ENCODE measurements at regions not wholly inside any gene's neighbourhood (a gene's known extent, or its start where the extent isn't known, plus 50 kb on each side); places are given as distances from the start of the nearest gene placed in this dataset.

DNA sequence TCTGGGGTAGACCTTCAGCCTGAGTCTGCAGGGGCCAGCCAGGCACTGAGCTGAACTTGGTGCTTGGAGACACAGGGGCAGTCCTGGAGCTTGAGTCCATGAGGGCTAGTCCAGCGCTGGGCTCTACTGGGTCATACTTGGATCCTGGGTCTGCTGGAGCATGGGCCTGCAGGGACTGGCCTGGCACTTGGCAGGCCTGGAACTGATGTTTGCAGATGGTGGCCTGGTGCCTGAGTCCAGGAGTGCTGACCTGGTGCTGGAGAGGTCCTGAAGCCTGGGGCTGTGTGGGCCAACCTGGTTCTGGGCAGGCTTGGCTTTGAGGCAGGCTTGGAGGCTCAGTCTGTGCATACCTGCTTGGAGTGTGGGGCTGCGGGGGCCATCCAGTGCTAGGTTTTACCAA is 143.4 kb upstream of the DSCAM start:
- DNase-seq: no peak

DNA sequence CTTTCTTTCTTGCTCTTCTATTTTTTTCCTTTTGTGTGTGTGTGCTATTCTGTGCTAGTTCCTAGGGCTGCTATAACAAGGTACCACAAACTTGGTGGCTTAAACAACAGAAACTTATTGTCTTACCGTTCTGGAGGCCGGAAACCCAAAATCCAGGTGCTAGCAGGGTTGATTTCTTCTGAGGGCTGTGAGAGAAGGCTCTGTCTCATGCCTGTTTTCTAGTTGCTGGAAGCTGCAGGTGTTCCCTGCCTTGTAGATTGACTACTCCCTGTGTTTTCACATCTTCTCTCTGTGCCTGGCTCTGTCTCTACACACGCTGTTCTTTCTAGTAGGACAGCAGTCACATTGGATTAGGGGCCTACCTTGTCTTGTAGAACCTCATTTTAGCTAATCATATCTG is 150.9 kb upstream of the DSCAM start:
- no peak for DNase-seq

DNA sequence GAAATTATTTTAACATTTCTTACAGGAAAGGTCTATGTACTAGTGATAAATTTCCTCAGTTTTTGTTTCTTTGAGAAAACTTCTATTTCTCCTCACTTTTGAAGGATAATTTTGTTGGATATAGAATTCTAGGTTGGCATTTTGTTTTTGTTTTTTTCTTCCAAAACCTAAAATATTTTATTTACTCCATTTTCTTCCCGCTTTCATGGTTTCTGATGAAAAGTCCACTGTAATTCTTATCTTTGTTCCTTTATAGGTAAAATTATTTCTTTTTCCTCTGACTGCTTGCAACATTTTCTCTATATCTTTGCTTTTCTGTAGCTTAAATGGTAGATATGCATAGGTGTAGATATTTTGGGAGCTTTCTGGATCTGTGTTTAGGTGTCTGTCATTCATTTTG is 153.9 kb upstream of the DSCAM start:
- no peak for DNase-seq

DNA sequence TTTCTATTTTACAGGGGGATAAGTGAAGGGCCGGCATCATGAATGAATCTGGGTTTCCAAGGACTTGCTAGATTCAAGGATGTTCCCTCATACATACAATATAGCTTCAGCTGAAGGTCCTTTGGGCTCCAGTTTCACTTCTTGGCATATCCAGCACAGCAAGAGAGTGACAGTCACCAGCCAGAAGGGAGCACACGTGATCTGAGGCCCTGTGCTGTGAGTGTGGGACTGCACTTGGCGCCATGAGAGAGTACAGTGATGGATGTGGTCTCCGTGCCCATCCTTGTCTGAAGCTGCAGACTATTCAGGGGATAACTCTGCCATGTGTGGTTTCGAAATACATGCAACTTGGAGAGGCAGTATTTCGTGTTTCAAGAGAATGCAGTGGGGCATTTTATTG is 159.7 kb upstream of the DSCAM start:
- DNase-seq: no peak

DNA sequence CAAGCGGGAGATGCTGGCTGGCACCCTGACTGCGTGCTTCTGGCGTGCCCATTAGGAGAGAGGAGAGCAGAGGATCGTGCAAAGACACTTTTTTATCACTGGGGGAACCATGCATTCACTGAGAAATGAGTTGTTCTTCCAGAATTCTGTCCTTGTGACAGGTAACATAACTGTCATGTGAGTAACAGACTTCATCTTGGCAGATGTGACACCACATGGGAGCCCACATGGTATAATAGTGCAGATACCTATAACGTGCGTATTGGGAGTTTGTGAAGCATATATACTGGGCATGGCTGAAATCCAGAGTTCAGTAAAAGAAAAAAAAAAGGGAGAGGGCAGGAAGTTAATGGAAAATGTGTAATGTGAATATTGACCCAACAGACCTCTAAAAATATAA is 159.6 kb upstream of the BACE2 start:
- no peak for DNase-seq

DNA sequence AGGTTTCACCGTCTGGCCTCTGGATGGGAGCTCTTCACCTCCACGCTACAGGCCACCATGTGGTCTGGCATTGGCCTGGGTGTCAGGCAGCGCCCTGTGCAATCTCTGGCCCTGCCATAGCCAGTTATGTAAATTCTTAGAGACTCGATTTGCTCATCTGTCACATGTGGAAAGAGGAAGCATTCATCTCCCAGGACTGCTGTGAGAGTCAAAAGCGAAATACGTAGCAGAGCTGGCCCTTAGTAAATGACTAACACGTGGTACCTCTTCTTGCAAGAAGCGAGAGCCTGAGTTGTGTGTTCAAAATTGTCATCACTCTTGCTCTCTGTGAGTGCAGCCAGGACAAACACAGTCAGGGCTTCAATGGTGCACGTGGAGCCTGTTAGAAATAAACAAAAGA is 159.0 kb upstream of the BACE2 start:
- DNase-seq: no peak

DNA sequence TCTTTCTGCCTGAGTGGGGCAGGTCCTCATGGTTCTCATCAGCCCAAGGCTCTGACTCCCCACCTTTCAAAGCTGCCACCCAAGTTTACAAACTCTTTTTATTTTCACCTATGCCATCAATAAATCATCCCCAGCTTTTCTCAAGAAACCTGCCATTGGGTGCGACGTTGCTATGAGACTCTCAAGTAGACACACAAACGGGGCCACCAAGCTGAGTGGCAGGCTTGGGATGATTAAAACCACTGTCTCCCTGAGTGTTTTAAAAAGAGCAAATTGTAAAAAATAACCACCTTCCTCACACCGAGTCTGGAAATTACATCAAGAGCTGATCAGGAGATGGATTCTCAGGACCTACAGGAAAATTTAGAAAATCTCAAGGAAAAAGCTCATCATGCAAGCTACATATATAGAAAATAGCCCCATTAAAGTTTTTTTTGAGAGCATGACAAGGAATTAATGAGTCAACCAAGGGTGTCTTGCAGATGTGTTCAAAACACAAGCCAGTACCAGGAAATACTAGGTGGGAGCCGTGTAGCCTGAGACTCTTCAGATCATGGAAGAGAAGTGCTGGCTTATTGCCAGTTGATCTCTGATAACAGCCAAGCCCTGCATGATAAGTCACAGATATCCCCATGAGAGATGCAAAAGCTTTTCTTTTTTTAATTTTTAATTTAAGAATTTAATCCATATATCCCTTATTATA is 158.4 kb upstream of the BACE2 start:
- DNase-seq: no peak

DNA sequence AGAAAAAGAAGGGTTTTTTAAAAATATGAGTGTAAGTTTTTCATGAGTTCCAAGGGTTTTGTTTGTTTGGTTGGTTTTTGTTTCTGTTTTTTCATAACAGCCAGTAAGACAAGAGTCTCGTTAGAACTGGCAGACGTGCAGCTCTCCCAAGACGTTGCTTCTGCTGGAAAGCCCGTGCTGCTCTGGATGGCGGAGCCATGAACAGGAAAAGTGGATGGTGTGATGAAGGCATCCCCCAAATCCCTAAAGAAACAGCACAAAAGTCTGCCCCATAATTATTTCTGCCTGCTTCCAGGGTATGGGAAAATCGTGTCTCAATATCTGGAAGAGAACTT is 157.9 kb upstream of the BACE2 start:
- no peak for DNase-seq

DNA sequence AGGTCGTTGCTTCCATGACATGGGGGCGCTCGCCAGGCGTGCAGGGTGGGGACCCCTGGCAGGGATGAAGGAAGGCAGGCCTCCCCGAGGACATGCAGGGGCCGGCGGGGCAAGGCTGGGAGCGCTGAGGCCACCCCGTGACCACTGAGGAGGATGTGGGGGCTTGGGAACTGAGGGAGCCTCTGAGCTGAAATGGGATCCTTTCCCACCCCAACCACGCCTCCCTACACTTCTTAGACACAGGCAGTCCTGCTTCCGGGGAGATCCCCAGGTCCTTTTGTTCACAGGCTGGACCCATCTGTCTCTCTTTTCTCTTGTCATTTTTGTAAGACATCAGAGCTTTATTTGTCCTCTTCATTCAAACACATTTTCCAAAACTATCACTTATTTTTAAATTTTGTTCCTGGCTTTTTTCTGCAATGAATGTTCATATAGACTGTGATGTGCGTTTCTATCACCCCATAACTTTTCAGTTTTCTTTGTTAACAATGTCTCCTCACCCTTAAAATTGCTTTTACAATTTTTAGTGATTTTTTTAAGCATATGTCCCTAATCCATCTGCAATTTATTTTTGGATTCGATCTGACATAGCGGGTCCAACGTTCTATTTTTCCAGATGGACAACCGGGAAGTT is 156.7 kb upstream of the BACE2 start:
- no peak for DNase-seq

DNA sequence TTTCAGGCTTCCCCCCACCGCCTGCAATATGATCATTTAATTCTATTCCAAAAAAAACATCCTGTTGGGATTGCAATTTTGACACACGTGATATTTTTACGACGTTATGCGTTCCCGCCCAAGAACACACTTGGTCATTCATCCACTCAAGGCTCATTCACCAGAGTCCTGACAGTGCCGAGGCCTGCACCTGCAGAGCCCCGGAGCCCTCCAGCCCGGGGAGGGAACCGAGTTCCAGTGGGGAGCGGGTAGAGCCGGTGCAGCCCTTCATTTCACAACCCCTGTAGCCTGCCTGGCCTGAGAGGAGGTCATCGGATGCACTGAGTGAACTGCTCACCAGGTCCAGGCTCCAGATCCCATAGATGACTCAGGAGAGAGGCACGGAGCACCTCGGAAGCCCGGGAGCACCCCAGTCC is 156.0 kb upstream of the BACE2 start:
- DNase-seq: no peak

DNA sequence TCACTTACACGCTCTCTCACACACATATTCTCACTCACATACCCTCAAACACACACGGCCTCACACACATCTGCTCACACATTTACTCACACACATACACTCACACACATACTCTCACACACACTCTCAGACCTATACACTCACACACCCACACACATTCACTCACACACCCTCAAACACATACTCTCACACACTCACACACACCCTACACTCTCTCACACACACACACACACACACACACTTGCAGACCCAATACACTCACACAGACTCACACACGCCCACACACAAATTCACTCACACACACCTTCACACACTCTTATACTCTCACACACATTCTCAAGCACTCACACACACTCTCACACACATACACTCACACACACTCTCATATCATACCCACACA is 155.5 kb upstream of the BACE2 start:
- DNase-seq: no peak

DNA sequence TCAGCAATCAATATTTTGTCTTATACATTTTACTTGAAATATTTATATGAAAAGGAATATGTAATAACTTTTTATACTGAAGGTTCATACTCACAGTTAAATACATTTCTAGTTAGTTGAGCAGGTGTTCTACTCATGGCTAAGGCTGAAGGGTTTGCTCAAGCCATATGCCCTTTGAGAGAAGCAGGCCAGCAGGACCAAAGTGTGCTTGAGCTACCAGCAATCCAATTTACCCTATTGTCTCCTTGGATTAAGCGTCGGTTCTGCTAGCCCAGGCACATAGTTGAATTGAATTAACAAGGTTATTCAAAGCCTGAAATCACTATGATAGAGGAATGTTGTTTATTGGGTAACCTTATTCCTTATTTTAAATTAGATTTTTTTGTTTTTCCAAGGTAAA is 151.5 kb upstream of the BACE2 start:
- no peak for DNase-seq

DNA sequence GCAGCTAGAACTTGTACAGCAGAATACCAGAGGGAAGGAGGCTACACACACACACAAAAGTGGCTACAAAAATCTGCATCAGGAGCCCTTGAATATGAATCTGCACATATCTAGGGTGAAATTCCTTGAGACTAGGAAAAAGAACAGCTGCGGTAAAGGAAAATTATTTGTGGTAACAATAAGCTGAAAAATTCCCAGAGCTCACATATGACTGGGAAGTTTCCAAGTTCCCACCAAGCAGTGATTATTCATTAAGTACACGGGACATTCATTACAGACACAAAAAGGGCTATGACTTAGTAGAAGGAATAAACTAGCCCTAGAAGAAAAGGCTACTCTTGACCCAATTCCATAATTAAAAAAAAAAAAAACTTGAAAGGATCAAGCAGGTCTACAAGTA is 149.5 kb upstream of the BACE2 start:
- peak; percentile 9 for DNase-seq

DNA sequence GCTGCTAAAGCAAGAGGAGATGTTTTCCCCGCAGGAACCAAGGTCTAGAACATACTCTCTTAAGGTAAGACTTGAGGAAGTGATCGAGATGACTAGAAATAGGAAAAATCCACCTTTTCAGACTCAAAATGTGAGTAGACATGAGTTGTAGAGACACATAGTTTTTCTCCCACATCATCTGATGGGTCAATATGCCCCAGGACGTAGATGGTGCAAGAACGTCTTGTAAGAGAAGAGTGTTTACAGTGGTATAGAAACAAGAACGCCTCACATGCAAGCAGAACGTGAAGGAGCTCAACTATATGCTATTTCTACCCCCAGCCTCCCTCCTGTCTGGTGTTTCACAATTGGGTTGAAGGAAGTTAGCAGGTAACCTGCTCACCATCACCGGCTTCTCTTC is 144.0 kb upstream of the BACE2 start:
- no peak for DNase-seq

DNA sequence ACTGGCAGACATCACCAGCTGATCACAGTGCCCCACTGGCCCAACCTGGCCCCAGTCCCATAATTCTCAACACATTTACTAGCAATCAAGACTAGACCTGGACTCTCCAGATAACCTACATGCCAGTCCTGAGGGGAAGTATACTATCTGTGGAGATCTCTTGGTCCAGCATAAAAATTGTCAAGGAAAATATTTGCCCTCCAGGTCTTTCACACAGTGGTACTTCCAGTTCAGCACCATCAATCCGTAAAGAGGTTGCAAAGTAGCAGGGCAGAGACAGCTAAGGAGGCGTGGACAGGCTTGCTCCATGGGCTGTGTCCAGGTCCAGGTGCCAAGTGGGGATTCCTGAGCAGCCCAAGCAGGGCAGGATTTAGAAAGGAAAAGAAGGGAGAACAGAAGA is 143.6 kb upstream of the BACE2 start:
- DNase-seq: no peak

DNA sequence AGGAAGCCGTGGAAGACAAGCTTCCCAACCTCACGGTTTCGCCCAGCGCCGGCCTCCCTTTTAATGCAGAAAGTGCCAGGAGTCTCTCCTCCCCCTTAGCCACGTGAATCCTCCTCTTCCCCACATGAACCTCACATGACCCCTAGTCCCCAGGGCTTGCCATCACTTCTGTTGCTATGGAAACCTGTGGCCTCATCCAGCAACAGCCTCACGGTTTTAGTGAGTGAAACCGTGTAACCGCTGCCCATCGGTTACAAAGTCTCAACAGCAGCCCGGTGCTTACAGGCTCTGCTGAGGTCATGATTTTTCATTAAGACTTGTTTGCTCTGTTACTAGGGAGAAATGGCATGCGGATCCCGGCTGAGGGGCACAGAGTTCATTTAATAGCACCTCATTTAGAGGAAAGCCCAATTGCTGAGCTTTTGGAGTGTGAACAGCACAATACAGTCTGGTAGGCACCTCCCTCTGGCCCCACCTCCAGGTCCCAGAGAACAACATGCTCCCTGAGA is 143.2 kb upstream of the BACE2 start:
- peak; percentile 11 for DNase-seq

DNA sequence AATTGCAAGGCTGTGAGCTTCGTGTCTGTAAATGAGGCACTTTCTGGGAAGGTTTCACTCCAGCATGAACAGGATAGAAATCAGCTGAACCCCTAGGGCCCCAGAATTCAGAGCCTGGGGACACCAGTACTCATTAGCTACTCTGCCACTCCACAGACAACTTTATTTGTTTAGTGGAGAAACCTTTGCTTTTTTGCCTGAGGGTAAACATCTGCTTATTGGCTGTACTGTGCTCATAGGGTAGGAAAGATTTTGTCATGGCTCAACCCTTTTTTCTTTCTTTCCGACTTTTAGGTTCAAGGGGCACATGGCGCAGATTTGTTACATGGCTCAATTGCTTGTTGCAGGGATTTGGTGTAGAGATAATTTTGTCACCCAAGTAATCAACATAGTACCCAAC is 138.4 kb upstream of the BACE2 start:
- DNase-seq: no peak

DNA sequence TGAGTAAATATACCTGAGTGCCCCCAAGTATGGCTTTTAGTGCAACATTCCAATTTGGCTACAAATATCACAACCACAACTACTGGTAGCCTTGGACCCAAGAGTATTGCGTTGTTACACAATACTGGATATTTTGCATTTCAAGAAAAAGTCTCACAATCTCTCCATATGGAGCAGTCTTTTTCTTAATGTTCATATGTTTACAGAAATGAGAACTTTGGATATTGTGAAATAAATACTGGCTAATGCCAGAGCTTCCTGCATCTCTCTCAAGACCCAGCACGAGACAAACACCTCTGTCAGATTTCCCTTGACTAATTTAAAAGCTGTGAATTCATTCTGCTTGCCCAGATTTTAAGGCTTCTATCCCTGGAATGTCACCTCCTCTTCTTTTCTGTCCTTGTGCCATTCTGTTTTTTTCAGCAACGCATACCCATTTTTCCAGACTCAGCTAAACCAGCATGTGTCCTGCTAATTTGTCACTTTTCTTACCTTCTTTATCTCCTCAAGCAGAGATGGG is 136.2 kb upstream of the BACE2 start:
- no peak for DNase-seq

DNA sequence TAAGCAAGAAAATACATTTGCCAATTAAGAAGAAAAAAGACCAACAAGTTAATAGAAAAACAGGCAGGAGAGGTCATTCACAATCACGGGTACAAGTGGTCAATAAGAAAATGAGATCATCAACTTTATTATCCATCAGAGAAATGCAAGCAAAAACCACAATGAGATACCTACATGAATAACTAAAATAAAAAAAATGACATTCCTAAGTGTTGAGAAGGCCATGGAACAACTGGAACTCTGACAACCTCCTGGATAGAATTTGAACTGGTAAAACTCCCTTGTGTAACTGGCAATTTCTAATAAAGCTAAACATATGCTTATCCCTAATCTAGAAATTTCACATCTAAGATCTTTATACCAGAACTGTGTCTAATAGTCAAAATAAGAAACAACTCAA is 135.4 kb upstream of the BACE2 start:
- peak; percentile 63 for DNase-seq

DNA sequence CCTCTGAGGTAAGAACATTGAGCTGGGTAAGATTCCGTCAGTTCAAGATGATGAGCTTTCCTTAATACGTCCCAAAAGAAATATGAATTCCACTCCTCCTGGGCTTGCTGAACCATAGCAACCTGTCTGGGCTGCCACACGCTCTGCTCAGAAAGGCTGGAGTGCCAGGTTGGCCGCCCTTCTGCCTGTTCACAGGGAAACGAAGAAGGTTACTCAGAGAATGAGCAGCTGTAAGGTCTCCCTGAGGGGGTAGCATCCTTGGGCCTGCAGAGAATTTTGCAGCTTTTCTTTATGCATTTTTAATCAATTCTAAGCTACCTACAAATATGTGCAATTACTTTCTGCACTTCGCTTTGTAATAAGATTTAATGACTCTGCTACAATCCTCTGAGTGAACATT is 130.7 kb upstream of the BACE2 start:
- no peak for DNase-seq

DNA sequence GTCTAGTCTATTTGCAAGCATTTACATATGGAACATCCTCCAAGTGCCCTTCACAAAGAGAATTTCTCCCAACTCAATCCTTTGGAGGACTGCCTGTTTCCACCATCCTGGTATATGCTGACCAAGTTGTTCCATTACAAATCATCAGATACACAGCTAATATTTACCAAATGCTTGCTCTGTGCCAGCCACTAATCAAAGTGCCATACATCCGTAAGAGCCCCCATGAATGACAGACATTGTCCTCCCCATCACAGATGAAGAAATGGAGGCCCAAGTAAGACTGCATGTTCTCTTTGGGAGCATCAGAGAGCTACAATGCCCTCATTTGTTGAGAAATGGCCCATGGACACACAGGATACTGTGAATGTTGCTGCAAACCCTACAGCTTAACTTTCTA is 130.0 kb upstream of the BACE2 start:
- no peak for DNase-seq

DNA sequence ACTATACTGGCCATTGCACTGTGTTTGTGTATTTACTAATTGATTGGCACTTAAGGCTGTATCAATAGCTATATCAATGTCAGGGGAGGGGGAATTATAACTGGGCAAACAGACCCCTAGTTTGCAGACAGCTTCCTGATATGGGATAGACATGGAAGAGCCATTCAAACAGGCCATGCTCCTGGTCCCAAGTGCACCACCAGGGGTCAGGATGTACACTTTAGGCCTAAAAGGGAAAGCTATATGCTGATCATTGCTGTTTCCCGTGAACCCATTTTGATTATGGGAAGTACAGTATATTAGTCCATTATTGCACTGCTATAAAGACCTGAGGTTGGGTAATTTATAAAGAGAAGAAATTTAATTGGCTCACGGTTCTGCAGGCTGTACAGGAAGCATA is 124.9 kb upstream of the BACE2 start:
- no peak for DNase-seq

DNA sequence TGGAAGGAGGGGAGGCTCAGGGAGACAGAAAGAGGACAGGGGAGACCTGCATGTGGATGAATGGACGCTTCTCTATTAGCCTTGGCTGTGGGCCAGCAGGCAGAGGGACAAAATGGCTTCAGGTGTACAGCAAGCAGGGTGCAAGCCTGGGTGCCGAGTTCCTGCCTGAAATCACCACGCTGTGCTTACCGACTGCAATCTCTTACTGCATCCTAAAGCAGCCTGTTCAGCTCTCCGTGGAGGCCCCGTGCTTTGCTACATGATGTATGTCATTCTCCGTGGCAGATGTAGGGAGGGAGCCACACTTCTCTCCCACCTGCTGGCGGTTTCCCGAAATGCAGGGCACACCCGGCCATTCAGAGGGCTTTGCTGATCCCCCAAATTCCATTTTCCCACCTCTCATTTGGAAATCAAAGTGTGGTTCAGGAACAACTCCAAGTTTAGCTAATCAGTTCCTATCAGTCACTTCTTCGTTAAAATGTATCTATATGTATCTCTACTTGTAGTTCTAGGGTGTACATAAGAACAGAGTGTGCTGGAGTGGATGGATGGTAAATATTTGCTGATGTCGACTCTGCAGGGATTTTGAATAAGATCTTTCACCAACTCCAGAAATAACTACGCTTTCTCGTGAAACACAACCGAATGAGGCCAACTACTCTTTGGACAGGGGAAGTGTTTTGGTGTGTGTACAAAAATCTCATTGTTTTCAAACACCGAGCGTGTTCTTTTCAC is 122.3 kb upstream of the BACE2 start:
- DNase-seq: no peak

DNA sequence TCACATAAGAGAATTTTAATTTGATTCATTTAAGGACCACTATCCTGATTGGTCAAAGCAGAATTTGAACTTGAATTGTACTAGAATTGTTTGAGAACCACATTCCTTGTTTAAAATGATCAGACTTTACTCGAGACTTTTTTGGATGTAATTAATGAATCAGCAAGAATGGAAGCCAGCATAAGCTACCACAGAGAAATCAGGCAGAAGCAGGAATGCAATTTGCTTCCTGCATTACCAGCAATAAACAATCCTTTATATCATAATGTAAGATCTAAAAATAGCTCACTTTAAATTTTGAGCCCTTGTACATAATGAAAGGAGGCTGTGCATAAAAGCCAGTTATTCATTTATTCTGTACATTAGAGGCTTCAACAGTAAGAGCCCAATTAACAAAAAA is 119.8 kb upstream of the BACE2 start:
- peak; percentile 84 for DNase-seq

Measured in fibroblast of skin of right biceps (primary cell).